Inferior parietal cortex (tissue), 1 donor: ENCODE measurements at regions not wholly inside any gene's neighbourhood (a gene's known extent, or its start where the extent isn't known, plus 50 kb on each side); places are given as distances from the start of the nearest gene placed in this dataset.
"Not testable (repeated sequence)": the region's sequence is repeated elsewhere in the genome, so short reads cannot be mapped to it uniquely, and the experiment has no call there.

Source experiments
- DNase-seq: peaks from one replicate; pipeline ENCODE4 v3.0.0-alpha.2; 2016; ENCODE audit errors: extremely low spot score

DNA sequence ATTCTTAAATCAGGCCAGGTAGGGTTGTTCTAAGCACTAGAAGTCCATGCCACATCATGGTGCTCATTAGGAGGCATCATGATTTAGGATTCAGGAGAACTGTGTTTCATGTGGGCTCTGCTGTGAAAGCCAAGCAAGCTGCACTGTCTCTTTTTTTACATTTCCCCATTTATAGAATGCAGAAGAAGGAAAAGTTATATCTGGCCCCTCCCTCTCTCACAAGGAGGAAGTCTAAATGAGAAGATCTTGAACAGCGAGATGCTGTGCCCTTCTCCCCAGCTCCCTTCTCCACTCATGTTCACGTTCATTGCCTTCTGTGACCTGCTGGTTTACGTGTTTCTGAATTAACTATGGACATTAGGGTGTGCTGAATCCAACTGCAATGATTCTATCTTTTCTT, 178.5 kb upstream of the RASGRP1 start:
- no peak for DNase-seq

- no peak for DNase-seq
Measured at GRCh38 chr15:38745126-38745525, 180.5 kb upstream of the RASGRP1 start.

- no peak for DNase-seq
Measured at GRCh38 chr15:38745626-38746025, 181.0 kb upstream of the RASGRP1 start.

- no peak for DNase-seq
Measured at GRCh38 chr15:38746211-38746610, 181.6 kb upstream of the RASGRP1 start.

DNA sequence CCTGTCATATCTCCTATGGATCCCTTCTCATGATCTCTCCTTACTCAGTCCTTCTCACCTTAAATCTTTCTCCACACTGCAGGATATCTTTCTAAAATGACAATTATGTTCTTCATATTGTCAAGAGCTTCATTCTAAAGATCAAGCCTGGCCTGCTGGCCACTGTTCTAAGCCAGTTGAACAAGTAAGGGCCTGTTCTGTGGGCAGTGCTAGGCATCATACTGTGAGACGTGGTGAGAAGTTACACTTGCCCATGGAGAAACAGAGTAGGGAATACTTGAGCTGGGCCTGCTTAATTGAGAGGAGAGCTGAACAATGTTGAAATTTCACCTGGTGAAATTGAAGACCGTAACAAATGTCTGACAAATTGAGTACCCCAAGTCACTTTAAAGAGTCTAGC, 184.1 kb upstream of the RASGRP1 start:
- no peak for DNase-seq

GRCh38 chr15:38750786-38751185, 186.2 kb upstream of the RASGRP1 start:
- DNase-seq: no peak

- no peak for DNase-seq
Measured at GRCh38 chr15:38755718-38756117, 191.1 kb upstream of the RASGRP1 start.

DNA sequence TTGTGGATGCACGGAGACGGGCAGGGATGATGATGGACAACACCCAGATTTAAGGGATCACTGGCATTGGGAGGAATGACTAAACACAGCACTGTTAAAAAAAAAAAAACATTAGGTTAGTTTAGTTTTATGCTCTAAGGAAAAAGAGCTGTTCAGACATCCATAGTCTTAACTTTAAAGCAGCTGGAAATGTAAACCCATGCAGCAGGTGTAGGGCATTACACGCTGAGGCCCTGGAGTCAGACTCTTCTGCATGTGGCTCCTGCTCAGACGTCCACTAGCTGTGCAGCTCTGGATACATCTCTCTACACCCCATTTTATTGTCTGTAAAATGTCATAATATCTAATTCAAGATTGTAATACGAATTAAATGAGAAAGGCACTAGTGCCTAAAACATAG, 191.8 kb upstream of the RASGRP1 start:
- no peak for DNase-seq

DNA sequence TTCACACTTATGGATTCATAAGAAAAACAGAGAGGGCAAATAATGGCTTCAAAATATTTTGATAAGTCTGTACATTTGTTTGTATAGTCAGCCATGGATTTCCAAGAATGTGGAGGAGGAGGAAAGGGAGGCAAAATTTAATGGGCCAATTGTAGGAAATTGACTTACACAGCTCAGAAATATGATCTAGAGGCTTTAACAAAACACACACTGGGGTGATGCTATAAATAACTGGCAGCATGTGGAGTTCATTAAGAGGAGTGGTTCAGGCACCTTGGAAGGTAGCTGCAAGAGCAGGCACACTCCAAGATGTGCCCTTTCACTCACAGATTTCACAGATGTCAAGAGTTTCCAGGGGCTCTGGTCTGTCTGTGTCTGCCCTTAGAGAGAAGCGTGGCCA, 193.4 kb upstream of the RASGRP1 start:
- DNase-seq: no peak

DNA sequence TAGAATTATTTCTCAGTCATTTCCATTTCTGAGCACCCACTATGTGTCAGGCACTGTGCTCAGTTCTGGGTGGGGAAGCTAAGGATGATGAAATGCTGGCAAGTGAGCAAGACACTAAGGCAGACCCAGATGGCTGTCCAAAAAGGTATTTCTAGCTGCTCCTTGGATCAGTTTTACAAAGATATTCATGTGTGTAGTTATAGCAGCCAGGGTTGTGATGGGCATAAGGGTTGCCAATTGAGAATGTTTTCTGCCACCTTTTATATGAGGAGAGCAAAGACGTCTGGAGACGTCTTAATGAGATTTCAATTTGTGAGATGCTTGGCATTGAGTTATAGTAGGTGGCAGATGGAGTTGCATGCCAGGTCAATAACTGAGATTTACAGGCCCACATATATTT, 197.1 kb upstream of the RASGRP1 start:
- DNase-seq: no peak

DNA sequence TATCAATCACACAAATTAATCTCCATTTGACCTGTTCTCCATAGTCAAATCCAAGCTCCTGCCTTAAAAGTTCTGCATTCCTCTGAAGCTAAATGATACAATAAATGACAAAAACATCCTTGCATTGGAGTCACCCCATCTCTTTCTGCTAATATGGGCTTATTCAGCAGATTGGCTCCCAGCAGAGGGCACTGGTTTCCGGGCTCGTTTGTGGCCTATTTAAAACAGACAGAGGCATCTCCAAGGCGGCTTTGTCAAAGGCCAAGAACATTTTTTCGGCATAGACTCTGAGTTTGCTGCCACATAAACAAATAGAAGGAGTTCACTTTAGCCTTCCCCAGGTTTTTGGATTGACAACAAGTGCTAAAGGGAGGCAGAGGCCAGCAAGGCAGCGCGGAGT, 204.4 kb upstream of the RASGRP1 start:
- DNase-seq: no peak

DNA sequence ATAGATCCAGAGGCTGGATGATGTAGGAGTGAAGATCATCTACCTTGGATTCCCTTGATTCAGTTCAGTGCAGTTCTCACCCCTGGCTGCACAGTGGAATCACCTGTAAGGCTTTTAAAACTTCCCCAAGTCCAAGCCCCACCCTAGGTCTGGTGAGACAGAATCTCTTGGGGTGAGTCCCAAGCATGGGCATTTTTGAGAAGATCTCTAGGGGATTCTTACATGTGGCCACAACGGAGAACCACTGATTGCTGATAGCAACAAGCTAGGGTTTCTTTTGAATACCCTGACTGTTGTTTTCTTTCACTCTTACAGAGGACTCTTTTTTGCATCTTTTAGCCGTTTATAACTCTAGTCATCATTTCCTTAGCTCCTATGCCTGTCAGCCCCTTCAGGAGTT, 204.9 kb upstream of the RASGRP1 start:
- no peak for DNase-seq

DNA sequence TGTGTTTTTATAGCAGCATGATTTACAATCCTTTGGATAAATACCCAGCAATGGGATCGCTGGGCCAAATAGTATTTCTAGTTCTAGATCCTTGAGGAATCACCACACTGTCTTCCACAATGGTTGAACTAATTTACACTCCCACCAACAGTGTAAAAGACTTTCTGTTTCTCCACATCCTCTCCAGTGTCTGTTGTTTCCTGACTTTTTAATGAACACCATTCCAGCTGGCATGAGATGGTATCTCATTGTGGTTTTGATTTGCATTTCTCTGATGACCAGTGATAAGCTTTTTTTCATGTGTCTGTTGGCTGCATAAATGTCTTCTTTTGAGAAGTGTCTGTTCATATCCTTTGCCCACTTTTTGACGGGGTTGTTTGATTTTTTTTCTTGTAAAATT, 209.5 kb upstream of the RASGRP1 start:
- DNase-seq: not testable (repeated sequence)

GRCh38 chr15:38781196-38781595, 216.6 kb upstream of the RASGRP1 start:
- no peak for DNase-seq

DNA sequence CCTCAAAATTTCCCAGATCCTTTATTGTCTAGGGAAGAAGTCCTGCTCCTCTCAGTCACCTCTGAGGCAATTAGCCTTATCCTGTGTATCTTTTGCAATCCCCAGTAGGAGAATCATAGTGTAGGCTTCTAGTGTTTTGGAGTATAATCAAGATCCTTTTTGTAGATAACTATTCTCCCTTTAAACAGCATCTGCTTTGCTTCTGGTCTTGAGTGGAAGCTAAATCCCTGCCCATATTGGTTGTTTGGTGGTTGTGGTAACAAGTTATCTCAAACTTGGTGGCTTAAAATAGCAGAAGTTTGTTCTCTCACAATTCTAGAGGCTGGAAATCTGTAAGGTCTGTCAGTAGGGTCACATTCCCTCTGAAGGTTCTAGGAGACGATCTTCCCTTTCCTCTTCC, 217.5 kb upstream of the RASGRP1 start:
- DNase-seq: no peak

DNA sequence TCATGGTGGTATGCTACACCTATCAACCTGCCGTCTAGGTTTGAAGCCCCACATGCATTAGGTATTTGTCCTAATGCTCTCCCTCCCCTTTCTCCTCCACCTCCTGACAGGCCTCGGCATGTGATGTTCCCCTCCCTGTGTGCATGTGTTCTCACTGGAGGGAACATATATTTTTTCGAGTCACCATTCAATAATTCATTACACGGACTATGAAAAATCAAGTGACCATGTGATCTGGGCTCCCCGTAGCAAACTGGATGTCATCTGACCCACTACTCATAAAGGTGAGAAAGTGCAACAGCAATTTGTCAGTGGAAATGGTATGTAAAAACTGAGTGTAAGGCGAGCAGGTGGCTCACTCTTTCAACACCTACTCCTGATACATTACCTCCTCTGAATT, 224.3 kb upstream of the RASGRP1 start:
- no peak for DNase-seq

DNA sequence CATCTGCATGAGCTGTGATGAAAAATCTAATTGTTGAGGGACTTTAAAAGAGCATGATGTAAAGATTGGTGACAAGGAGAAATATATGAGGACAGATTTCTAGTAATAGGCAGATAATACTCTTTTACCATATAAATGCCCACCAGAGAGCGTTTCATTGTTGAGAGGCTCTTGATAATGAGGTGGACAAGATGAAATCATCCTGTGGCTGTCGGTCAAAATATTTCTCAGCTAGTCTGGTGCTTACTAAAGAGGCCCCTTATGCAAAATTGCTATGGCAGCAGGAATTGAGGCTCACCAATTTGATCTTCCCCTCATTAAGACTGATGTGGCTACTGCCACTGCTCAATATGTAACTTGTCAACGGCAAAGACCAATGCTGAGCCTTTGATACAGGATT, 225.0 kb upstream of the RASGRP1 start:
- no peak for DNase-seq

DNA sequence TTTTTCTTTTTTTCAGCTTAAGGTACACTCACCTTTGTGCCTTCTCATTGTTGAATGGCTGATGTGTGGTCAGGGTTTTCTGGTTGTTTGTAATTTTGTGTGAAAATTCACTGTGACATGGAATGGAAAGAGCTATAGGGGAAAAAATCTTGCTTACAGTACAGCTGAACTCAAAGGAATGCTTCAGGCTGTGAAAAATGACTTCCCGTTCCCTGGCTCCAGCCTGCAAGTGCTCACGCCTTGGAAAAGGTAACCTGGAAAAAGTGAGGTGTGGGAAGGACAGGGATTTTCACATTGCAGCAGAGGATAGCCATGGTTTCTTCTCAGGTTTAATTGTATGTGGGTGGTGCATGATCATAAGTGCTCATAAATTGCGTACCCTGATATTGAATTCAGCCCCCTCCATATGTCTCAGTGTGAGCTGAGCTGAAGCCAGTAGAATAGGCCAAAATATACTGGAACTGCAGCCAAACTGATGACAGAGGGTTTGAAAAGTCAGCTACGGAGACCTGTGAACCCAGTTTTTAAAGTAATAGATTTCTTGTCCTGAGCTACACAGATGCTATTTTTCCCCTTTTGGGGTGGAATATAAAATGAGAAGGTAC, 228.7 kb upstream of the RASGRP1 start:
- DNase-seq: no peak

DNA sequence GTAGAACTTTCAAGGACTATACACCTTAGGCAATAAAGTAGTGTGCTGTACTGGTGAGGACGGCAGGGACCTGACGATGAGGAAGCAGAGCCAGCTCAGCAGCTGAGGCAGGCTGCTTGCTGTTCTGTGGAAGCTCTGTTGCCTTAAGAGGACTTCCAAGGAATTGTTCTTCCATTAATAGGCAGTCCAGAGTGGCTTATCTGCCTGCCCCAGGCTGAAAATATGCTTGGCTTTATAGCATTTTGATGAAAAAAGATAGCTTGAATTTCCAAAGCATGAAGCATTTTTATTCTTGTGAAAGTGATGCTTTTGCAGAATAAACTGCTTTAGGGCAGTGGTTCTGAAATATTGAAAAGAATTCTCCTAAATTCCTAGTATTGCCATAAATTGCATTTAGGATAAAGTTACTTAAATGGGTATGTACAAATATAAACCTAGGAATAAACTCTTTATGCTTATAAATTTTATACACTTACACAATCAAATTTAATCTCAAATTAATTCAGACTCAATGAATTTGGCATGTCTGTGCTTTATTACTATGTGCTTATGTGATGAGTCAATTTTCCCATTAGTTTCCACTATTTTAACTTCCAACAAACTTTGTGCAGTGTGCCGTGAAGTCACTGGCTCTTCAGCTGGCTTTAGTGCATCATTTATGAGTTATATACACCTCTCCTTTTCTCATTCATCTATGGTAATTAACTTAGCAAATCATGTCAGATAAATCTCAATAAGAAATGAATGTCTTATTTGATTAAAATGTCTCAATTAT, 231.0 kb upstream of the RASGRP1 start:
- no peak for DNase-seq

DNA sequence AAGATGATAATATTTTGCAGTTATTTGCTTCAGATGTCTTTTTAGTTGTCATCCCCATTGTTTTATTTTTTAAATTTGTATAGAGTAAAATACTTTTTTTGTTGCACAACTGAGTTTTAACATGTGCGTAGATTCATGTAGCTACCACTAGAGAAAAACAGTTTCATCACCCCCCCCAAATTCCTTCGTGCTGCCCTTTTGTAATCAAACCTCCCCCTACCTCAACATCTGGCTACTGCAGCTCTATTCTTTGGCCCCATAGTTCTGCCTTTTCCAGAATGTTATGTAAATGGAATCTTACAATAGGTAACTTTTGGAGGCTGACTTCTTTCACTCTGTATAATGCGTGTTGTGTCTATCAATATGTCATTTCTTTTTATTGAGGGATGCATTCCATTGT, 232.0 kb upstream of the RASGRP1 start:
- DNase-seq: no peak

- not testable (repeated sequence) for DNase-seq
Measured at GRCh38 chr15:38797506-38797905, 232.9 kb upstream of the RASGRP1 start.

- not testable (repeated sequence) for DNase-seq
Measured at GRCh38 chr15:38799202-38799601, 234.6 kb upstream of the RASGRP1 start.

- no peak for DNase-seq
Measured at GRCh38 chr15:38809621-38810020, 245.0 kb upstream of the RASGRP1 start.

DNA sequence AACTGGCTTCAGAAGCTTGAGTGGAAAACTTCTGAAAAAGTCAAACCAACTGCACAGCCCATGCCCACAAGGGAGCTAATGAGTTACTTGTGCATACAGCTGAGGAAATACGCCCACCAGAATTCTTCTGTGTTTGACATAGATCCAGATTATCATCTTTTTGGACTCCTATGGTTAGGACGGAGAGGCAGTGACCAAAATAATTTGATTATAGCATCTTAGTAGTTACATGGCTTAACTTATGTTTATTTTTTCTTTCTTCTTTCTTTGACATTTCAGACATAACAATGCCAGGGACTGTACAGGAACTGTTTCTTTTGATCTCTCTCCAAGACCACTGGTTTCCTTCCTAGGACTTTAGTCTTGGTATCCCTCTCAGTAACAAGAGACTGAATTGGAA, 246.1 kb upstream of the RASGRP1 start:
- DNase-seq: no peak
